CD14-positive monocyte (primary cell): ENCODE measurements at regions not wholly inside any gene's neighbourhood (a gene's known extent, or its start where the extent isn't known, plus 50 kb on each side); places are given as distances from the start of the nearest gene placed in this dataset.
"Not testable (repeated sequence)": the region's sequence is repeated elsewhere in the genome, so short reads cannot be mapped to it uniquely, and the experiment has no call there.

Experiments
- DNase-seq, 3 donors: peaks; one replicate each; pipeline ENCODE4 v3.0.0-alpha.2; 2011 to 2022
- H2AFZ ChIP-seq: 2 replicates; pipeline ENCODE4 v1.6.0; 2012; ENCODE audit warnings: mild to moderate bottlenecking, low read depth, low read length, inconsistent platforms; ENCODE audit not compliant: insufficient read depth, poor library complexity, severe bottlenecking
- H3K27ac ChIP-seq, 2 donors: 1 replicate in 1 of 2; 2 replicates in 1 of 2; pipeline ENCODE4 v1.5.1; 2012 to 2013; ENCODE audit warnings: low read length in 2 of 2, control low read depth in 1 of 2, inconsistent platforms in 1 of 2, low read depth in 1 of 2, mild to moderate bottlenecking in 1 of 2
- H3K27me3 ChIP-seq, 2 donors: one replicate each; pipeline versions ENCODE4 v1.6.0 to v1.6.1; 2011 to 2013; ENCODE audit warnings: low read length in 2 of 2; ENCODE audit not compliant: control insufficient read depth in 2 of 2, insufficient read depth in 2 of 2
- H3K36me3 ChIP-seq, 2 donors: replicated peaks in 1 of 2; 1 replicate in 1 of 2; 2 replicates in 1 of 2; pipeline versions ENCODE4 v1.5.1 to v1.6.1; 2012 to 2013; ENCODE audit warnings: low read length in 2 of 2, control low read depth in 1 of 2, inconsistent platforms in 1 of 2, mild to moderate bottlenecking in 1 of 2; ENCODE audit not compliant: insufficient read depth in 2 of 2, control insufficient read depth in 1 of 2
- H3K4me1 ChIP-seq, 2 donors: 1 replicate in 1 of 2; 2 replicates in 1 of 2; pipeline versions ENCODE4 v1.5.1 to v1.6.1; 2012 to 2013; ENCODE audit warnings: low read length in 2 of 2, control low read depth in 1 of 2, inconsistent platforms in 1 of 2, mild to moderate bottlenecking in 1 of 2, moderate library complexity in 1 of 2; ENCODE audit not compliant: insufficient read depth in 2 of 2, control insufficient read depth in 1 of 2
- H3K4me2 ChIP-seq: replicated peaks from 2 replicates; pipeline ENCODE3; 2012; ENCODE audit warnings: low read length, moderate library complexity, mild to moderate bottlenecking; ENCODE audit not compliant: poor library complexity, severe bottlenecking; ENCODE audit errors: extremely low read depth
- H3K4me3 ChIP-seq, 3 experiments: fragments of 200-600 bp in 1 of 3; sonication (generic) in 1 of 3; replicated peaks in 1 of 3; 1 replicate in 2 of 3; 2 replicates in 1 of 3; pipeline ENCODE4 v1.5.1; 2011 to 2013; ENCODE audit warnings: low read length in 3 of 3, mild to moderate bottlenecking in 3 of 3, control low read depth in 2 of 3, low read depth in 2 of 3, inconsistent platforms in 1 of 3, moderate library complexity in 1 of 3
- H3K79me2 ChIP-seq: 2 replicates; pipeline ENCODE4 v1.6.0; 2012; ENCODE audit warnings: mild to moderate bottlenecking, control low read depth, inconsistent platforms, low read length, moderate library complexity; ENCODE audit not compliant: insufficient read depth
- H3K9ac ChIP-seq: 2 replicates; pipeline ENCODE4 v1.6.0; 2017; ENCODE audit warnings: low read length, mild to moderate bottlenecking; ENCODE audit not compliant: insufficient read depth, poor library complexity, severe bottlenecking
- H3K9me3 ChIP-seq, 2 donors: replicated peaks in 1 of 2; 1 replicate in 1 of 2; 2 replicates in 1 of 2; pipeline versions ENCODE4 v1.5.1 to v1.6.1; 2012 to 2013; ENCODE audit warnings: low read length in 2 of 2, control low read depth in 1 of 2; ENCODE audit not compliant: control insufficient read depth in 1 of 2, insufficient read depth in 1 of 2
- H4K20me1 ChIP-seq: 2 replicates; pipeline ENCODE4 v1.6.0; 2012; ENCODE audit warnings: mild to moderate bottlenecking, low read length, control low read depth, moderate library complexity; ENCODE audit not compliant: insufficient read depth
- H3K27ac Mint-ChIP-seq, 7 donors: one replicate each; pipeline ENCODE4 v1.8.0; 2020; ENCODE audit warnings: mild to moderate bottlenecking in 7 of 7, mixed read lengths in 7 of 7, moderate library complexity in 6 of 7, inconsistent platforms in 2 of 7
- H3K27me3 Mint-ChIP-seq, 3 donors: one replicate each; pipeline ENCODE4 v1.8.0; 2021 to 2022; ENCODE audit warnings: low read depth in 3 of 3, mild to moderate bottlenecking in 3 of 3, mixed read lengths in 3 of 3, moderate library complexity in 3 of 3, inconsistent platforms in 1 of 3
- H3K36me3 Mint-ChIP-seq, 2 donors: one replicate each; pipeline ENCODE4 v1.8.0; 2020; ENCODE audit warnings: mixed read lengths in 2 of 2, inconsistent platforms in 1 of 2, mild to moderate bottlenecking in 1 of 2
- H3K4me1 Mint-ChIP-seq: one replicate; pipeline ENCODE4 v1.8.0; 2020; ENCODE audit warnings: mild to moderate bottlenecking, mixed read lengths
- H3K4me3 Mint-ChIP-seq, 2 donors: one replicate each; pipeline ENCODE4 v1.8.0; 2020; ENCODE audit warnings: mild to moderate bottlenecking in 2 of 2, mixed read lengths in 2 of 2, moderate library complexity in 1 of 2
- H3K9me3 Mint-ChIP-seq, 7 donors: one replicate each; pipeline ENCODE4 v1.8.0; 2020 to 2022; ENCODE audit warnings: mixed read lengths in 7 of 7, mild to moderate bottlenecking in 6 of 7, moderate library complexity in 6 of 7, inconsistent platforms in 2 of 7
- WGBS: methylation state at CpG from one replicate; pipeline ENCODE4 v1.1.5; 2013; ENCODE audit warnings: missing lambda C conversion rate; ENCODE audit not compliant: insufficient coverage; 5-methylcytosine and 5-hydroxymethylcytosine counted together
- intact Hi-C, 2 donors: fragments of 100-400 bp; cut with micrococcal nuclease; formaldehyde crosslinking; loops; one replicate each; pipeline versions ENCODE4 v1.15.0 to v1.15.1; 2023
- TF ChIP-seq, protein P1 (sequence below): fragments of 200-600 bp; IDR thresholded peaks from one replicate; pipeline ENCODE4 v1.8.0; 2022; ENCODE audit warnings: antibody characterized with exemption, mild to moderate bottlenecking

GRCh38 chr15:77902921-77903760 is 174.4 kb downstream of the TBC1D2B start:
- H3K9ac ChIP-seq, H3K9me3 ChIP-seq, H3K27me3 Mint-ChIP-seq, H3K4me3 Mint-ChIP-seq, H3K36me3 ChIP-seq, H3K9me3 Mint-ChIP-seq, H3K4me1 ChIP-seq, H3K79me2 ChIP-seq, H3K27me3 ChIP-seq, DNase-seq, H3K27ac ChIP-seq, H4K20me1 ChIP-seq, intact Hi-C loops, H3K4me1 Mint-ChIP-seq, H3K36me3 Mint-ChIP-seq, H3K27ac Mint-ChIP-seq, H3K4me3 ChIP-seq, H3K4me2 ChIP-seq, H2AFZ ChIP-seq: not testable (repeated sequence)
- WGBS = 56% methylated on average over 11 of the region's 13 CpGs
- TF ChIP-seq, protein P1, sequence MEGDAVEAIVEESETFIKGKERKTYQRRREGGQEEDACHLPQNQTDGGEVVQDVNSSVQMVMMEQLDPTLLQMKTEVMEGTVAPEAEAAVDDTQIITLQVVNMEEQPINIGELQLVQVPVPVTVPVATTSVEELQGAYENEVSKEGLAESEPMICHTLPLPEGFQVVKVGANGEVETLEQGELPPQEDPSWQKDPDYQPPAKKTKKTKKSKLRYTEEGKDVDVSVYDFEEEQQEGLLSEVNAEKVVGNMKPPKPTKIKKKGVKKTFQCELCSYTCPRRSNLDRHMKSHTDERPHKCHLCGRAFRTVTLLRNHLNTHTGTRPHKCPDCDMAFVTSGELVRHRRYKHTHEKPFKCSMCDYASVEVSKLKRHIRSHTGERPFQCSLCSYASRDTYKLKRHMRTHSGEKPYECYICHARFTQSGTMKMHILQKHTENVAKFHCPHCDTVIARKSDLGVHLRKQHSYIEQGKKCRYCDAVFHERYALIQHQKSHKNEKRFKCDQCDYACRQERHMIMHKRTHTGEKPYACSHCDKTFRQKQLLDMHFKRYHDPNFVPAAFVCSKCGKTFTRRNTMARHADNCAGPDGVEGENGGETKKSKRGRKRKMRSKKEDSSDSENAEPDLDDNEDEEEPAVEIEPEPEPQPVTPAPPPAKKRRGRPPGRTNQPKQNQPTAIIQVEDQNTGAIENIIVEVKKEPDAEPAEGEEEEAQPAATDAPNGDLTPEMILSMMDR = peak; percentile 73

- DNase-seq = no peak
- Histone ChIP-seq H3K27ac (no peak overlapping the region), H3K4me1 (no peaks in the 10 kb centered on the region), H3K9ac (no peak overlapping the region), H3K36me3 (no peaks in the 10 kb centered on the region), H3K4me3 (no peak overlapping the region), H3K4me2 (no peak overlapping the region), H3K27me3 (no peaks in the 10 kb centered on the region), H2AFZ (no peak overlapping the region), H3K9me3 (no peaks in the 10 kb centered on the region), H4K20me1 (no peaks in the 10 kb centered on the region), H3K79me2 (no peaks in the 10 kb centered on the region)
- Mint-ChIP-seq H3K27me3 (peaks cover 2 to 3% (median 2%) of the 10 kb centered on the region in 3 donors), H3K27ac (no peak overlapping the region), H3K36me3 (no peaks in the 10 kb centered on the region), H3K9me3 (no peaks in the 10 kb centered on the region), H3K4me1 (no peaks in the 10 kb centered on the region), H3K4me3 (no peak overlapping the region)
- WGBS = 92% methylated on average over 9 of the region's 13 CpGs
- TF ChIP-seq, protein P1 = no peak
- intact Hi-C loops = no loop called here
Measured at GRCh38 chr15:77901921-77902750, 175.4 kb downstream of the TBC1D2B start.
